Heart right ventricle (tissue), 16 donors: ENCODE measurements at regions not wholly inside any gene's neighbourhood (a gene's known extent, or its start where the extent isn't known, plus 50 kb on each side); places are given as distances from the start of the nearest gene placed in this dataset.

Experiments
- ATAC-seq, 8 donors: fragments of 200-7000 bp; cut with Tn5 transposase; one replicate each; pipeline ENCODE4 v1.9.1; 2020; ENCODE audit warnings: mild to moderate bottlenecking in 8 of 8, moderate library complexity in 8 of 8, moderate number of reproducible peaks in 1 of 8
- DNase-seq, 2 donors: peaks; one replicate each; pipeline ENCODE4 v3.0.0-alpha.2; 2020
- H3K27ac ChIP-seq, 10 donors: fragments of 200-600 bp; sonication (generic) in 2 of 10; one replicate each; pipeline versions ENCODE4 v1.5.0 to v1.8.0; 2020 to 2022; ENCODE audit warnings: mild to moderate bottlenecking in 3 of 10
- H3K27me3 ChIP-seq, 7 donors: fragments of 200-600 bp; one replicate each; pipeline ENCODE4 v1.8.0; 2021 to 2022; ENCODE audit warnings: mild to moderate bottlenecking in 2 of 7
- H3K36me3 ChIP-seq, 9 donors: fragments of 200-600 bp; sonication (generic) in 1 of 9; one replicate each; pipeline versions ENCODE4 v1.5.0 to v1.8.0; 2020 to 2022; ENCODE audit warnings: mild to moderate bottlenecking in 2 of 9
- H3K4me1 ChIP-seq, 9 donors: fragments of 200-600 bp; sonication (generic) in 1 of 9; one replicate each; pipeline versions ENCODE4 v1.5.0 to v1.8.0; 2020 to 2022; ENCODE audit warnings: mild to moderate bottlenecking in 4 of 9
- H3K4me3 ChIP-seq, 10 donors: fragments of 200-600 bp; sonication (generic) in 2 of 10; one replicate each; pipeline versions ENCODE4 v1.5.0 to v1.8.0; 2020 to 2022; ENCODE audit warnings: mild to moderate bottlenecking in 7 of 10, moderate library complexity in 2 of 10
- H3K9me3 ChIP-seq, 11 donors: fragments of 200-600 bp in 10 of 11; sonication (generic) in 2 of 11; one replicate each; pipeline versions ENCODE4 v1.5.0 to v1.8.0; 2013 to 2022; ENCODE audit warnings: mild to moderate bottlenecking in 2 of 11, control low read depth in 1 of 11, moderate library complexity in 1 of 11
- CTCF ChIP-seq, 9 donors: fragments of 200-600 bp; sonication (generic) in 2 of 9; IDR thresholded peaks; one replicate each; pipeline versions ENCODE4 v1.5.0 to v1.8.0; 2021 to 2022; ENCODE audit warnings: antibody characterized with exemption in 9 of 9, mild to moderate bottlenecking in 5 of 9, moderate library complexity in 1 of 9
- WGBS, 2 donors: extraction: QIAGEN DNeasy Blood & Tissue Kit; methylation state at CpG; one replicate each; pipeline ENCODE4 v1.1.7; 2013; ENCODE audit warnings: inconsistent platforms in 1 of 2; 5-methylcytosine and 5-hydroxymethylcytosine counted together
- intact Hi-C, 10 donors: fragments of 100-400 bp; cut with DNase I; formaldehyde crosslinking; loops; one replicate each; pipeline versions ENCODE4 v1.11.1 to v1.14.2; 2022
- donor health status: Arrhythmogenic right ventricular cardiomyopathy.
- donor health status: ischemic (EF 13 %, LVEDD 7.1; RV severe dilation, severe dysfunction).
- donor health status: healthy with polysubstance abuse.
- donor health status: DM: no; HTN: yes; CAD: no.
- donor health status: DM: no; HTN: no; CAD: no.
- donor health status: ischemic (EF 25% LVEDD 6.9; RV normal size, moderate dysfunction).
- donor health status: ischemic (EF 25% LVEDD 5.7; RV mildly dilated, moderate dysfunction).
- donor health status: healthy.
- donor health status: DM: yes; HTN: yes; CAD: no.
- donor health status: Ischemic cardiomyopathy.
- donor health status: ischemic (EF 35%, LVEDD 5.7; RV mildly dilated, moderate dysfunction).
- donor health status: nonischemic (EF 11% LVEDD 7.7; RV severe dilation, severe dysfunction).
- donor health status: DM: yes; HTN: yes; CAD: no.
- donor health status: PGD.
- donor health status: ischemic (EF 29% LVEDD 5.4; RV normal size, mild dysfunction).
- donor health status: nonischemic (EF 23%, LVEDD 6.1; RV moderate dilation, normal function).

DNA sequence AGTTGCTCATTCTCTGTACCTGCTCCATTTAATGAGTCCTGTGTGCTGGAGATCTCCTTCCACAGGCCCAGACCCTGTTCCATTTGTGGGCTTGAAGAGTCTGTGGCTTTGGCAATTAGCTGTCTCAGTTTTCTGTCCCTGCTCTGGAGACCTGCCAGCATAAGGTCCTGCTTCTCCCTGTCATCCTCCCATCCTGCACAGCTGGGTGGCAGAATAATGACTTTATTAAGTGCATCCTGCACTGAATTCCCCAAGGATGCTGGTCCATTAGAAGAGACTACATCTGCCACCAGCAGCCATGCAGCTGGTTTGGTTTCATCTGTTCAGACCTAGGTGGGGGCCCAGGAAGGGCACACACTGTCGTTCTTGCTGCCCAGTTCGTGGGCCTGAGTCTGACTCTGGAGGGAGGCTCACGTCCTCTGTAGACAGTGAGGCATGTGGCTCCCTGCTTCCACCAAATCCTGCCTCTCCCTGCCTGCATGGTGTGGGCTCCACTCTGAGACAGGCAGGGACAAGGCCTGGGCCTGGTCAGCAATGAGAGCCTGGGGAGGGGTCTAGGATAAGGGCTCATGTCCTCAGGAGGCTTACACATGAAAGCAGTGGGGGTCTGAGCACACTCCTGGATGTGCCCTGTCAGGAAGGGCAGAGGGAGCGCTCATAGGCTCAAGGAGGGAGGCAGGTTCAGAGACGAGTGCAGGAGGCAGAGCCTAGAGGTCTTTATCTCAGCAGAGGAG is 78.4 kb upstream of the PRR23E start:
- ATAC-seq (no peak), DNase-seq (no peak)
- Histone ChIP-seq H3K36me3 (no peaks in the 10 kb centered on the region), H3K9me3 (peaks cover 0 to 26% (median 9%) of the 10 kb centered on the region in 11 donors), H3K27ac (no peak overlapping the region), H3K4me3 (no peak overlapping the region), H3K27me3 (no peaks in the 10 kb centered on the region), H3K4me1 (no peaks in the 10 kb centered on the region)
- WGBS, 2 donors: 65 to 66% methylated on average over 5 of the region's 5 CpGs
- TF ChIP-seq CTCF (IDR thresholded peaks at IDR 0.05): no peak
- intact Hi-C loops: no loop called here

DNA sequence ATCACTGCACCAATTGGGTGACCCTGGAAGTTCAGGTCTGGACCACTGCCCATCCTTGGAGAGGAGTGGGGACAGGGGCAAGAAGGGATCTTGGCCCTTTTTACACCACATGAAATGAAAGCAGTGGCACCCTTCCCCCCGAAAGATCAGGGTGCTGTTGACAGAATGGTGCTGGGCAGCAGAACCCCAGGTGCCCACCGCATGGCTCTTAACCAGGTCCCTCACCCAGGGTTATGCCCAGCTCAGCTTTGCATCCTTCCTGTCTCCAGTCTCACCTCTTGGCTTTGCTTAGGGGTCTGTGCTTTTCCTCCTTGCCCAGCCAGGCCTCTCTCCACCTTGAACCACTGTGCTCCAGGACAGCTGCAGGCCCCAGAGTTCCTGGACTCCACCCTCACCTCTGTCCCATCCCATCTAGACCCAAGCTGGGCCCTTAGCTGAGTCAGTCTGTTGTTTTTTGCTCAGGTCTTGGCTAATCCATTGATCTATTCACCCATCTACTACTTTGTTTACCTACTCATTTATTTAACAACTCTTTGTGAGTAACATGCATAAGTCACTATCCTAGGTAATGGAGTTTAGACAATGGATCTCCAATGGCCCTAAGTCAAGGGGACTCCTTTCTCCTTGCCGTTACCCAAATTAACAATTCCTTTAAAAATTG is 77.1 kb upstream of the PRR23E start:
- ATAC-seq (no peak), DNase-seq (no peak)
- TF ChIP-seq CTCF (IDR thresholded peaks at IDR 0.05): no peak
- Histone ChIP-seq H3K36me3 (no peaks in the 10 kb centered on the region), H3K27me3 (no peaks in the 10 kb centered on the region), H3K4me3 (no peak overlapping the region), H3K27ac (no peak overlapping the region), H3K9me3 (peaks cover 0 to 26% (median 9%) of the 10 kb centered on the region in 11 donors), H3K4me1 (no peaks in the 10 kb centered on the region)
- WGBS, 2 donors: 79 to 92% methylated on average over 3 of the region's 3 CpGs
- intact Hi-C loops: no loop called here

GRCh38 chr3:127118366-127118765 is 74.6 kb upstream of the PRR23E start:
- Histone ChIP-seq H3K9me3 (peaks cover 0 to under 1% (median 0%) of the 10 kb centered on the region in 11 donors), H3K4me3 (no peak overlapping the region), H3K36me3 (no peaks in the 10 kb centered on the region), H3K27me3 (no peaks in the 10 kb centered on the region), H3K27ac (no peak overlapping the region), H3K4me1 (no peaks in the 10 kb centered on the region)
- intact Hi-C loops: no loop called here
- ATAC-seq (no peak), DNase-seq (no peak)
- TF ChIP-seq CTCF (IDR thresholded peaks at IDR 0.05): no peak
- WGBS, 2 donors: 86 to 88% methylated on average over 3 of the region's 3 CpGs

GRCh38 chr3:127119693-127120464 is 73.1 kb upstream of the PRR23E start:
- peaks cover 0 to 4% (median 0%) of the 10 kb centered on the region in 7 donors for H3K27me3 ChIP-seq
- TF ChIP-seq CTCF (IDR thresholded peaks at IDR 0.05): no peak
- intact Hi-C loops: no loop called here
- H3K4me1 ChIP-seq: no peaks in the 10 kb centered on the region
- no peaks in the 10 kb centered on the region for H3K36me3 ChIP-seq
- no peak overlapping the region for H3K4me3 ChIP-seq
- DNase-seq (no peak), ATAC-seq (no peak)
- no peaks in the 10 kb centered on the region for H3K9me3 ChIP-seq
- WGBS, 2 donors: 61 to 71% methylated on average over 5 of the region's 5 CpGs
- no peak overlapping the region for H3K27ac ChIP-seq
